Motor neuron (in vitro differentiated cells): ENCODE measurements at regions not wholly inside any gene's neighbourhood (a gene's known extent, or its start where the extent isn't known, plus 50 kb on each side); places are given as distances from the start of the nearest gene placed in this dataset.

Experiments
- ATAC-seq, 8 experiments: fragments of 200-7000 bp; cut with Tn5 transposase; replicated peaks in 6 of 8; 2 replicates each; pipeline ENCODE4 v1.8.0; 2021; ENCODE audit warnings: mild to moderate bottlenecking in 8 of 8, moderate library complexity in 8 of 8
- H3K27ac ChIP-seq, 2 donors: fragments of 250-450 bp; sonication (Bioruptor Pico); 2 replicates each; pipeline ENCODE4 v1.9.0; 2021; ENCODE audit warnings: antibody characterized with exemption in 2 of 2, mild to moderate bottlenecking in 2 of 2, moderate library complexity in 1 of 2
- H3K4me1 ChIP-seq, 2 donors: fragments of 250-450 bp; sonication (Bioruptor Pico); replicated peaks in 1 of 2; 2 replicates each; pipeline ENCODE4 v1.6.1; 2021; ENCODE audit warnings: antibody characterized with exemption in 2 of 2, mild to moderate bottlenecking in 2 of 2, moderate library complexity in 1 of 2
- H3K4me3 ChIP-seq, 5 donors: fragments of 250-450 bp; sonication (Bioruptor Pico); 2 replicates each; pipeline ENCODE4 v1.9.0; 2021; ENCODE audit warnings: antibody characterized with exemption in 5 of 5, mild to moderate bottlenecking in 5 of 5, moderate library complexity in 4 of 5
- WGBS, 10 experiments: fragments of 450-650 bp; shearing (Covaris generic); methylation state at CpG; one replicate each; pipeline ENCODE4 v1.0.0; 2022; 5-methylcytosine and 5-hydroxymethylcytosine counted together
- in situ Hi-C, 9 experiments: fragments of 400-800 bp; cut with MboI; loops; one replicate each; pipeline ENCODE4 v1.15.0; 2021; ENCODE audit warnings: low sequenced_read_pairs in 9 of 9, low pct_unique_long_range_greater_than_20kb in 2 of 9; ENCODE audit not compliant: unreplicated experiment in 9 of 9

DNA sequence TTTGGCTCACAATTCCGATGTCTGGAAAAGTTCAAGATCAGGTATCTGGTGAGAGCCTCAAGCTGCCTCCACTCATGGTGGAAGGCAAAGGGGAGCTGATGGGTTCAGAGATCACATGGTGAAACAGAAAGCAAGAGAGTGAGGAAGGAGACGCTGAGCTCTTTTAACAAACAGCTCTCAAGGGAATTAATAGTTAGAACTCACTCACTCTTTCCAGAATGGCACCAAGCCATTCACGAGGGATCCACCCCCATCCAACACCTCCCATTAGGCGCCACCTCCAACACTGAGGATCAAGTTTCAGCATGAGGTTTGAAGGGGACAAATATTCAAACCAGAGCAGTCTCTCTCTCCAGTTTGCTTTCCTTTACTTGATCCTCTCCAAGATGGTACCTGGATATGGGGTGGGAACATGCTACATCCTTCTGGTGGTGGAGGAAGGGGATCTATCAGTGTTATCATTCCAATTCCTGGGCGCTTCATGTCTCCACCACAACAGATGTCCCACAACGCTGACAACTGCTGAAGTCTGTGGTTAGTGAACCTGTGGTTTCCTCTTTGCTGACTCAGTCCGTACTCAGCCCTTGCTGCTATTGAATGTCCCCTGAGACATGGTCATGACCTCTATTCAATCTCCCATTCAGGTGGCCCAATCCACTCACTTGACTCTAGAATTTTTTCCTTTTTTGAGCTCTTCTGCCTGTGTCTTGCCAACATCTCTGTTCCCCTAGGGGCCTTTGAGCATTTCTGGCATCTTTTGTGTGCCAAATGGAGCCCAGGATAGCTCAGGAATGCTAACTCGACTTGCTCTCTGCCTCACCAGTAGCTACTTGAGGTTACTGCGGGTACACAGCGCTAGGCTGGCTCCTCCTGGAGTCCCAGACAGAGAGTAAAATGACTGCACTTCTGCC lies 395.2 kb downstream of the MID1IP1 start:
- 0 to 100% (median 24%) methylated on average over 2 to 9 of the region's 10 CpGs; no CpG with 5 or more reads in 4 of the 10 experiments for WGBS, 10 experiments
- Histone ChIP-seq H3K4me1 (peaks cover 12 to 18% of the 10 kb centered on the region in 2 donors), H3K27ac (no peak overlapping the region), H3K4me3 (no peak overlapping the region)
- ATAC-seq, result peak in 3 of 8 experiments; percentile 32 to 86 (median 83)
- in situ Hi-C loops, result no loop called here

GRCh38 chrX:39199429-39199828 lies 398.2 kb downstream of the MID1IP1 start:
- in situ Hi-C loops, result no loop called here

GRCh38 chrX:39201305-39201990 lies 400.2 kb downstream of the MID1IP1 start:
- in situ Hi-C loops, result no loop called here
- Histone ChIP-seq H3K4me1 (no peaks in the 10 kb centered on the region), H3K4me3 (no peak overlapping the region), H3K27ac (no peak overlapping the region)
- 37 to 52% (median 48%) methylated on average over 2 to 4 of the region's 6 CpGs; no CpG with 5 or more reads in 7 of the 10 experiments for WGBS, 10 experiments
- ATAC-seq, result peak in 3 of 8 experiments; percentile 79 to 84 (median 81)

More at GRCh38 chrX:39199429-39199828, 398.2 kb downstream of the MID1IP1 start:
- no peak overlapping the region for H3K4me3 ChIP-seq
- H3K4me1 ChIP-seq, result peaks cover 12 to 18% of the 10 kb centered on the region in 2 donors
- H3K27ac ChIP-seq, result no peak overlapping the region
- no peak for ATAC-seq

DNA sequence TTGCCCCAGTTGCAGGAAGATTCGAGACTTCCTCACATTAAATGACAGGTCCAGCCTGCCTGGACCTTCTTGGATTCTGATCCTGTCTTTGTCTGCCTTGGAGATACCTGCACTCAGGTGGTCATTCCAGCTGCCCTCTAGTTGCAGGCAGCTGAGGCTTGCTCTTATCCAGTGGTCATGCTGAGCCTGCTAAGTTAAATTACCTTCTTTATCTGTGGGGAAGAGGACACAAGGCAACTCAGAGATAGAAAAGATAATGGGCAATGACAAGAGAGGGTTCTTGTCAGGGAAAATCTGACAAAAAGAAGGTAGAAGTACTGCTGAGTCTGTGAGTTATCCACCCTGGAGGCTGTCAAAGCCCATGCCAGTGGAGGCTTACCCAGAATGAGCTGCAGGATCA lies 401.4 kb downstream of the MID1IP1 start:
- ATAC-seq, result no peak
- Histone ChIP-seq H3K4me3 (no peak overlapping the region), H3K27ac (no peak overlapping the region), H3K4me1 (no peaks in the 10 kb centered on the region)
- WGBS, 10 experiments, result 38 to 86% methylated on average over 1 of the region's 1 CpG; no CpG with 5 or more reads in 8 of the 10 experiments
- in situ Hi-C loops, result no loop called here

- ATAC-seq, result no peak
- WGBS, 10 experiments, result 38 to 69% methylated on average over 2 of the region's 3 CpGs; no CpG with 5 or more reads in 8 of the 10 experiments
- no peak overlapping the region for H3K27ac ChIP-seq
- no peak overlapping the region for H3K4me3 ChIP-seq
- no peaks in the 10 kb centered on the region for H3K4me1 ChIP-seq
- in situ Hi-C loops, result no loop called here
Observed at GRCh38 chrX:39203427-39203826, 402.2 kb downstream of the MID1IP1 start.

GRCh38 chrX:39204353-39204752 lies 403.1 kb downstream of the MID1IP1 start:
- in situ Hi-C loops, result no loop called here
- Histone ChIP-seq H3K27ac (no peak overlapping the region), H3K4me1 (no peaks in the 10 kb centered on the region), H3K4me3 (no peak overlapping the region)
- no peak for ATAC-seq
- WGBS, 10 experiments, result 52 to 83% methylated on average over 1 to 2 of the region's 2 CpGs; no CpG with 5 or more reads in 8 of the 10 experiments

DNA sequence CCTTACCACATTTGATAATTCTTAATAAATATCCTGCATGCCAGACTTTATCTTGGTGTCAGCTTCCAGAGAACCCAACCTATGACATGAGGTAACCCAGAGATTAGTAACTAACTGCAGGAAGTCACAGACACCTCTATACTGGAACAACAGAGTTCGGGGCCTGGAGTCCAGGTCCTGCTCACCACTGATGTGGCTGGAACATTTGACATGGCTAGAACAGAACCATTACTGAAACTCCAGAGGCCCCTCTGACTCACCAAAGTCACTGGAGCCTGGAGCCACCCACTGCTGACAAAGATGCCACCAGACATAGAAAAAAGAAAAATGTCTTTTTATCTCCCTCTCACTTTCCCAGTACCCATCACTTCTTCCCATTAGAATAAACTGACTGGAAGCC lies 403.7 kb downstream of the MID1IP1 start:
- Histone ChIP-seq H3K4me3 (no peak overlapping the region), H3K4me1 (no peaks in the 10 kb centered on the region), H3K27ac (no peak overlapping the region)
- no peak for ATAC-seq
- WGBS, 10 experiments, result 100% methylated on average over 1 of the region's 1 CpG; no CpG with 5 or more reads in 9 of the 10 experiments
- in situ Hi-C loops, result no loop called here

GRCh38 chrX:39205467-39205866 lies 404.2 kb downstream of the MID1IP1 start:
- no peak overlapping the region for H3K27ac ChIP-seq
- in situ Hi-C loops, result no loop called here
- no peak overlapping the region for H3K4me3 ChIP-seq
- ATAC-seq, result no peak
- no peaks in the 10 kb centered on the region for H3K4me1 ChIP-seq
- 0 to 100% (median 41%) methylated on average over 1 to 4 of the region's 4 CpGs; no CpG with 5 or more reads in 2 of the 10 experiments for WGBS, 10 experiments

GRCh38 chrX:39206399-39207145 lies 405.3 kb downstream of the MID1IP1 start:
- WGBS, 10 experiments, result 40 to 90% (median 58%) methylated on average over 2 to 4 of the region's 4 CpGs; no CpG with 5 or more reads in 5 of the 10 experiments
- peak in 3 of 8 experiments; percentile 26 to 54 (median 42) for ATAC-seq
- in situ Hi-C loops, result no loop called here
- Histone ChIP-seq H3K4me3 (no peak overlapping the region), H3K27ac (no peak overlapping the region), H3K4me1 (no peaks in the 10 kb centered on the region)

- H3K27ac ChIP-seq, result no peak overlapping the region
- H3K4me3 ChIP-seq, result no peak overlapping the region
- WGBS, 10 experiments, result 40 to 50% methylated on average over 1 of the region's 1 CpG; no CpG with 5 or more reads in 8 of the 10 experiments
- H3K4me1 ChIP-seq, result peaks cover 0 to 5% of the 10 kb centered on the region in 2 donors
- ATAC-seq, result no peak
- in situ Hi-C loops, result no loop called here
Observed at GRCh38 chrX:39211501-39211900, 410.2 kb downstream of the MID1IP1 start.

GRCh38 chrX:39212456-39212855 lies 411.2 kb downstream of the MID1IP1 start:
- in situ Hi-C loops, result no loop called here
- 50 to 100% (median 80%) methylated on average over 1 to 2 of the region's 2 CpGs; no CpG with 5 or more reads in 7 of the 10 experiments for WGBS, 10 experiments
- H3K4me3 ChIP-seq, result no peak overlapping the region
- no peak overlapping the region for H3K27ac ChIP-seq
- H3K4me1 ChIP-seq, result peaks cover 0 to 5% of the 10 kb centered on the region in 2 donors
- ATAC-seq, result no peak

DNA sequence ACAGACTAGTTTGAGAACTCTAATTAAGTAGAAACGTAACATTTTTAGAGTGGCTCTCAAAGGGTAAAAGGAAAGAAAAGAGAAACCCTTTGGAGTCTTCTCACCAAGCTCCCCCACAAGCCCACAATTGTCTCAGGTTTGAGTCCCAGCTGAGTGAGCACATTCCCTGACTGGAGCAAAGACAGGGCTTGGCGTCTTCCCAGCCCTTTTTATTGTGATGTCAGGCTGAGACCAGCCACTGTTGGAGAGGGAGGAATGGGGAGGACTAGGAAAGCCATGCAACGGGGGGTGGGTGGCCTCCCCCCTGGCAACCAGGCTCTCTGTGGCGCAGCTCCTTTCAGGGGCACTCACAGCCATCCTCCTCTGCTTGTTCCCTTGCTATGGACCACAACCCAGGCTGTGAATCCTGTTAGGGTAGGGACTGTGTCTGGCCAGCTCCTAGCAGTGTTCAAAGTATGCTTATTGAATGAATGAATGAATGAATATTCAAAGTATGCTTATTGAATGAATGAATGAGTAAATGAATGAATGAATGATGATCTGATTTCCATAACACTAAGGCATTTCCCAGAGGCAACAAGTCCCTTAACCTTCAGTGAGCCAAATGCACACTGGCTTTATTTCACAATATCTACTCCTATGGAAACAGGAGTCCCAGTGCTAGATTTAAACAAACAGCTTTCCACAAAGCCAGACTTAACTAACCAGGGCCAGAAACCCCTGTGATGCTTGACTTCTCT lies 413.3 kb downstream of the MID1IP1 start:
- Histone ChIP-seq H3K4me1 (peaks cover 0 to 5% of the 10 kb centered on the region in 2 donors), H3K4me3 (no peak overlapping the region), H3K27ac (no peak overlapping the region)
- 0 to 67% (median 10%) methylated on average over 1 to 2 of the region's 4 CpGs; no CpG with 5 or more reads in 6 of the 10 experiments for WGBS, 10 experiments
- in situ Hi-C loops, result no loop called here
- ATAC-seq, result peak in 5 of 8 experiments; percentile 52 to 96 (median 64)
